ENCODE measurements at regions not wholly inside any gene's neighbourhood (a gene's known extent, or its start where the extent isn't known, plus 50 kb on each side); places are given as distances from the start of the nearest gene placed in this dataset.

DNA sequence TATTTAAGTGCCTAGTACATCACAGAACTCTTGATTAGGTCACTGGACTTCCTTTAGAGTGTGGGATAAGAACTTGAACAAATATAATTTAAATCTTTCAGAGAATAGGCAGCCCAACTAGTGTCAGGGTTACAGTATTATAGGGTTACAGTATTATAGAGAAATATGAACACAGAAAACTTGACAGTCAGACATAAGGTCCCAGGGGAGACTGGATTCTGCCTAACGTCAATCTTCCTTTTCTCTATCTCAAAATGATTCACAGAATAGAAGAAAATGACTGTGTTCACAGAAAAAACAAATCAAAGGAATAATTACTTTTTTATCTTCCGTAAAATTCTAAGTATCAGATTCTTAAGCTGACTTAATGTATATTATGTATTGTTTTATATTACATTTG, 623.8 kb downstream of the HTR1B start:
- H3K36me3 ChIP-seq (ENCODE audit: insufficient read depth, low read length), result no peaks in the 10 kb centered on the region
- ATAC-seq (ENCODE audit: insufficient read depth, low read depth) (no peak), DNase-seq (no peak)
- TF ChIP-seq, protein P1, sequence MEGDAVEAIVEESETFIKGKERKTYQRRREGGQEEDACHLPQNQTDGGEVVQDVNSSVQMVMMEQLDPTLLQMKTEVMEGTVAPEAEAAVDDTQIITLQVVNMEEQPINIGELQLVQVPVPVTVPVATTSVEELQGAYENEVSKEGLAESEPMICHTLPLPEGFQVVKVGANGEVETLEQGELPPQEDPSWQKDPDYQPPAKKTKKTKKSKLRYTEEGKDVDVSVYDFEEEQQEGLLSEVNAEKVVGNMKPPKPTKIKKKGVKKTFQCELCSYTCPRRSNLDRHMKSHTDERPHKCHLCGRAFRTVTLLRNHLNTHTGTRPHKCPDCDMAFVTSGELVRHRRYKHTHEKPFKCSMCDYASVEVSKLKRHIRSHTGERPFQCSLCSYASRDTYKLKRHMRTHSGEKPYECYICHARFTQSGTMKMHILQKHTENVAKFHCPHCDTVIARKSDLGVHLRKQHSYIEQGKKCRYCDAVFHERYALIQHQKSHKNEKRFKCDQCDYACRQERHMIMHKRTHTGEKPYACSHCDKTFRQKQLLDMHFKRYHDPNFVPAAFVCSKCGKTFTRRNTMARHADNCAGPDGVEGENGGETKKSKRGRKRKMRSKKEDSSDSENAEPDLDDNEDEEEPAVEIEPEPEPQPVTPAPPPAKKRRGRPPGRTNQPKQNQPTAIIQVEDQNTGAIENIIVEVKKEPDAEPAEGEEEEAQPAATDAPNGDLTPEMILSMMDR (IDR thresholded peaks at IDR 0.05; ENCODE audit: borderline replicate concordance, extremely low read depth, low read length, poor library complexity, severe bottlenecking), result no peak
- no peak for TF ChIP-seq EZH2 (IDR thresholded peaks at IDR 0.05; ENCODE audit: borderline replicate concordance, low read depth, low read length, severe bottlenecking)
- no peak overlapping the region for H2AFZ ChIP-seq (ENCODE audit: low read depth, low read length)
- no peak overlapping the region for H3K27ac ChIP-seq (ENCODE audit: low read length)
- H3K4me3 ChIP-seq (ENCODE audit: low read depth in 1 of 2, low read length in 2 of 2), result no peak overlapping the region
- H3K4me2 ChIP-seq (ENCODE audit: insufficient read depth, low read length), result no peak overlapping the region
- no peaks in the 10 kb centered on the region for H3K4me1 ChIP-seq (ENCODE audit: insufficient read depth, low read length)
- H4K20me1 ChIP-seq (ENCODE audit: insufficient read depth, low read length), result no peaks in the 10 kb centered on the region
- no peak overlapping the region for H3K9ac ChIP-seq (ENCODE audit: low read depth, low read length)
- H3K79me2 ChIP-seq (ENCODE audit: insufficient read depth, low read length), result no peaks in the 10 kb centered on the region
- no peaks in the 10 kb centered on the region for H3K9me3 ChIP-seq (ENCODE audit: insufficient read depth, low read length, severe bottlenecking)
- H3K27me3 ChIP-seq (ENCODE audit: insufficient read depth, low read length, poor library complexity), result no peaks in the 10 kb centered on the region

DNA sequence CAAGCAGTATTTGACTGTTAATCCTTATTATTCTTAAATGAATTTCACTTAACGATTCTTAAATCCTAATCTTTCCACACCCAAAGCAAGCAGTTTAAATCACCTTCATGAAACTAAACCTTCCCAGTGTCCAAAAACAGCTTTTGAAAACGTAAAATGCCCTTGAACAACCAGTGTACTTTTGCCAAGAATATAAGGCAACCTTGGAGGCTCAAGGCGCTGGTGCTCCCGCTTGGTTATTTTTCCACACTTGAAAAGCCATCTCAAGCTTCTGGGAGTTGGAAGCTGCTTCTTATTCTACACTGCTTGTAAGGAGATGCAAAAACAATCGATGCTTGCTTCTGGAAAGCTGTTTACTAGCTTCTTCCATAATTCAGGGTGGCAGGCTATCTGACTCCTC, 625.7 kb downstream of the HTR1B start:
- Histone ChIP-seq H3K9ac (ENCODE audit: low read depth, low read length) (no peak overlapping the region), H3K4me1 (ENCODE audit: insufficient read depth, low read length) (no peaks in the 10 kb centered on the region), H3K27me3 (ENCODE audit: insufficient read depth, low read length, poor library complexity) (no peaks in the 10 kb centered on the region), H3K9me3 (ENCODE audit: insufficient read depth, low read length, severe bottlenecking) (no peaks in the 10 kb centered on the region), H4K20me1 (ENCODE audit: insufficient read depth, low read length) (no peaks in the 10 kb centered on the region), H3K79me2 (ENCODE audit: insufficient read depth, low read length) (no peaks in the 10 kb centered on the region), H3K4me3 (ENCODE audit: low read depth in 1 of 2, low read length in 2 of 2) (no peak overlapping the region), H2AFZ (ENCODE audit: low read depth, low read length) (no peak overlapping the region), H3K27ac (ENCODE audit: low read length) (no peak overlapping the region), H3K36me3 (ENCODE audit: insufficient read depth, low read length) (no peaks in the 10 kb centered on the region), H3K4me2 (ENCODE audit: insufficient read depth, low read length) (no peak overlapping the region)
- no peak for ATAC-seq (ENCODE audit: insufficient read depth, low read depth)
- DNase-seq, result no peak
- TF ChIP-seq, protein P1 (IDR thresholded peaks at IDR 0.05; ENCODE audit: borderline replicate concordance, extremely low read depth, low read length, poor library complexity, severe bottlenecking), result no peak
- TF ChIP-seq EZH2 (IDR thresholded peaks at IDR 0.05; ENCODE audit: borderline replicate concordance, low read depth, low read length, severe bottlenecking), result no peak

DNA sequence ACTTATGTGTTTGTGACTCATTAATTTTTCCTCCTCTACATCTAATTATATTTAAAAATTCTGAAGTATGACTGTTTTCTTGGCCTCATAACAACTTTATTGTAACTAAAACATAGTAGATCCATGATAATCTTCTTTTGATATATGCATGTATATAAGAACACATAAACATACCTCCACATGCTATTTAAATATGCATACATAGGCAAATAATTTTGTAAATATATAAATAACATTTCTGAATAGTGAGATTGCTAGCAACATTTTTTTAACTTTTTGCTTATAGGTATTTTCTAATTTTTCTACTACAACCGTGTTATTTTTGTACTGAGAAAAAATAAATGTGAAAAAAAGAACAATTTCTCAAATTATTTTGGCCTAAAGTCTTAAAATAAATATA, 627.6 kb downstream of the HTR1B start:
- TF ChIP-seq EZH2 (IDR thresholded peaks at IDR 0.05; ENCODE audit: borderline replicate concordance, low read depth, low read length, severe bottlenecking), result no peak
- TF ChIP-seq, protein P1 (IDR thresholded peaks at IDR 0.05; ENCODE audit: borderline replicate concordance, extremely low read depth, low read length, poor library complexity, severe bottlenecking), result no peak

DNA sequence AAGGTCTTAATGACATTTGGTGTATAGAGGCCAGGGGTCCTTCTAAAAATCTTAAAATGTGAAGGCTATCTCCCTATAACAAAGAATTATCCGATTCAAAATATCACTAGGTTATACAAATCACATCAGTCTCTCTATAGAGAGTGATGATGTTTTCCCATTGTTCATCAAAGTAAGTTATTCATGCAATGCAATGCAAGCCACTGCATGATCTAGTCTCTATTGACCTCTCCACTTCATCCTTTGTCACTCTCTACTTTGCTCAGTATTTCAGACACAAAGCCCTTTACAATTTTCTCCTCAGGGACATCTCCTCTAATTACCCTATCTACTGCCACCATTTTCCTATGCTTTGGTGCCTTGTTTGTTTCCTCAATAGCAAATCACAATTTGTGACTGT, 628.0 kb downstream of the HTR1B start:
- no peak overlapping the region for H3K27ac ChIP-seq (ENCODE audit: low read length)
- H2AFZ ChIP-seq (ENCODE audit: low read depth, low read length), result no peak overlapping the region
- H3K79me2 ChIP-seq (ENCODE audit: insufficient read depth, low read length), result no peaks in the 10 kb centered on the region
- no peak overlapping the region for H3K4me2 ChIP-seq (ENCODE audit: insufficient read depth, low read length)
- no peaks in the 10 kb centered on the region for H3K9me3 ChIP-seq (ENCODE audit: insufficient read depth, low read length, severe bottlenecking)
- TF ChIP-seq, protein P1 (IDR thresholded peaks at IDR 0.05; ENCODE audit: borderline replicate concordance, extremely low read depth, low read length, poor library complexity, severe bottlenecking), result no peak
- TF ChIP-seq EZH2 (IDR thresholded peaks at IDR 0.05; ENCODE audit: borderline replicate concordance, low read depth, low read length, severe bottlenecking), result no peak
- H3K27me3 ChIP-seq (ENCODE audit: insufficient read depth, low read length, poor library complexity), result no peaks in the 10 kb centered on the region
- no peaks in the 10 kb centered on the region for H4K20me1 ChIP-seq (ENCODE audit: insufficient read depth, low read length)
- DNase-seq, result no peak
- no peak for ATAC-seq (ENCODE audit: insufficient read depth, low read depth)
- H3K9ac ChIP-seq (ENCODE audit: low read depth, low read length), result no peak overlapping the region
- no peaks in the 10 kb centered on the region for H3K36me3 ChIP-seq (ENCODE audit: insufficient read depth, low read length)
- H3K4me1 ChIP-seq (ENCODE audit: insufficient read depth, low read length), result no peaks in the 10 kb centered on the region
- H3K4me3 ChIP-seq (ENCODE audit: low read depth in 1 of 2, low read length in 2 of 2), result no peak overlapping the region

More for the DNA sequence above, 627.6 kb downstream of the HTR1B start:
- ATAC-seq (ENCODE audit: insufficient read depth, low read depth), result no peak
- no peak overlapping the region for H3K4me2 ChIP-seq (ENCODE audit: insufficient read depth, low read length)
- H3K4me3 ChIP-seq (ENCODE audit: low read depth in 1 of 2, low read length in 2 of 2), result no peak overlapping the region
- H3K27ac ChIP-seq (ENCODE audit: low read length), result no peak overlapping the region
- no peak overlapping the region for H3K9ac ChIP-seq (ENCODE audit: low read depth, low read length)
- H4K20me1 ChIP-seq (ENCODE audit: insufficient read depth, low read length), result no peaks in the 10 kb centered on the region
- H3K27me3 ChIP-seq (ENCODE audit: insufficient read depth, low read length, poor library complexity), result no peaks in the 10 kb centered on the region
- H3K9me3 ChIP-seq (ENCODE audit: insufficient read depth, low read length, severe bottlenecking), result no peaks in the 10 kb centered on the region
- no peak overlapping the region for H2AFZ ChIP-seq (ENCODE audit: low read depth, low read length)
- H3K36me3 ChIP-seq (ENCODE audit: insufficient read depth, low read length), result no peaks in the 10 kb centered on the region
- H3K4me1 ChIP-seq (ENCODE audit: insufficient read depth, low read length), result no peaks in the 10 kb centered on the region
- no peaks in the 10 kb centered on the region for H3K79me2 ChIP-seq (ENCODE audit: insufficient read depth, low read length)
- no peak for DNase-seq

Data from DND-41 (cell line).